ENCODE measurements at regions not wholly inside any gene's neighbourhood (a gene's known extent, or its start where the extent isn't known, plus 50 kb on each side); places are given as distances from the start of the nearest gene placed in this dataset.

DNA sequence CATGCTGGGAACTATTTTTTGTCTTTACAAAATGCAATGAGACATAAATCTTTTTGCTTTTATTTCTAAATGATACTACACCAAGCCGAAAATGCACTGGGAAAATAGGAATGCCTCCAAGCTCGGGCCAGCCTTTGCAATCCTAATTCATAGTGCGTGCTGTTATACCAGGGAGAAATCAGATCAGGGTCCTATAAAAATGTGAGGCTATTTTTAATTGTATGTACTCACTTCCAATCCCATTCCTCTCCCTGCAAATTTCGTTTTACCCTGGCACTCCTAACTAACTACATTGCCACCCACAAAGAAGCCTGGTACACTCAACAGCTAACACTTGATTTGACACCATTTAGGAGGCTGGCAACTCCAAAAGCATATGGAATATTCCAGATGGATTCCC lies 350.6 kb upstream of the ZFP64 start:
- Mint-ChIP-seq H3K9me3 (ENCODE audit: low read depth) (peaks cover 10% of the 10 kb centered on the region), H3K27me3 (ENCODE audit: low read depth) (no peaks in the 10 kb centered on the region), H3K4me3 (ENCODE audit: unreplicated experiment) (no peak overlapping the region), H3K36me3 (ENCODE audit: low read depth) (no peaks in the 10 kb centered on the region), H3K27ac (ENCODE audit: unreplicated experiment) (no peak overlapping the region), H3K4me1 (ENCODE audit: low read depth) (no peaks in the 10 kb centered on the region)
- TF ChIP-seq, protein P1, sequence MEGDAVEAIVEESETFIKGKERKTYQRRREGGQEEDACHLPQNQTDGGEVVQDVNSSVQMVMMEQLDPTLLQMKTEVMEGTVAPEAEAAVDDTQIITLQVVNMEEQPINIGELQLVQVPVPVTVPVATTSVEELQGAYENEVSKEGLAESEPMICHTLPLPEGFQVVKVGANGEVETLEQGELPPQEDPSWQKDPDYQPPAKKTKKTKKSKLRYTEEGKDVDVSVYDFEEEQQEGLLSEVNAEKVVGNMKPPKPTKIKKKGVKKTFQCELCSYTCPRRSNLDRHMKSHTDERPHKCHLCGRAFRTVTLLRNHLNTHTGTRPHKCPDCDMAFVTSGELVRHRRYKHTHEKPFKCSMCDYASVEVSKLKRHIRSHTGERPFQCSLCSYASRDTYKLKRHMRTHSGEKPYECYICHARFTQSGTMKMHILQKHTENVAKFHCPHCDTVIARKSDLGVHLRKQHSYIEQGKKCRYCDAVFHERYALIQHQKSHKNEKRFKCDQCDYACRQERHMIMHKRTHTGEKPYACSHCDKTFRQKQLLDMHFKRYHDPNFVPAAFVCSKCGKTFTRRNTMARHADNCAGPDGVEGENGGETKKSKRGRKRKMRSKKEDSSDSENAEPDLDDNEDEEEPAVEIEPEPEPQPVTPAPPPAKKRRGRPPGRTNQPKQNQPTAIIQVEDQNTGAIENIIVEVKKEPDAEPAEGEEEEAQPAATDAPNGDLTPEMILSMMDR (IDR thresholded peaks at IDR 0.05), result no peak
- no peak for DNase-seq (ENCODE audit: low spot score)

DNA sequence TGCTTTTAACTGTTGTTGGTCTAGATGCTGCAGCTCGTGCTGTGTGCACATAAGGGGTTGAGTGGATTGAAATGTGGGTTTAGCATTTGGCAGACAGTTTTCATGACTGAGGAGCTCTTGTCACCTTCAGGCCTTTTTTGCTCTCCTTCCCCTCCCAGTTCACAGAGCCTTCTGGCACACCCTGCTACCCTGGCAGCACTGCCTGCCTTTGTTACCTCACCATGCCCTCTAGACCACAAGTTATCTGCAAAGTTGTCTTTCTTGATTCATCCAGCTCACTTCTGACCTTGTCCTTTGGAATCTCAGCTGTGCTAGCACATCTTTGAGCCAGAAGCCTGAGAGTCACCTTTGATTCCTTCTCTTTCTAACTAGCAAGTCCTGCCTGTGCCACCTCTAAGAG lies 348.9 kb upstream of the ZFP64 start:
- DNase-seq (ENCODE audit: low spot score), result no peak
- Mint-ChIP-seq H3K4me1 (ENCODE audit: low read depth) (no peaks in the 10 kb centered on the region), H3K27ac (ENCODE audit: unreplicated experiment) (no peak overlapping the region), H3K27me3 (ENCODE audit: low read depth) (no peaks in the 10 kb centered on the region), H3K4me3 (ENCODE audit: unreplicated experiment) (no peak overlapping the region), H3K9me3 (ENCODE audit: low read depth) (peaks cover 4% of the 10 kb centered on the region), H3K36me3 (ENCODE audit: low read depth) (no peaks in the 10 kb centered on the region)
- TF ChIP-seq, protein P1 (IDR thresholded peaks at IDR 0.05), result no peak

DNA sequence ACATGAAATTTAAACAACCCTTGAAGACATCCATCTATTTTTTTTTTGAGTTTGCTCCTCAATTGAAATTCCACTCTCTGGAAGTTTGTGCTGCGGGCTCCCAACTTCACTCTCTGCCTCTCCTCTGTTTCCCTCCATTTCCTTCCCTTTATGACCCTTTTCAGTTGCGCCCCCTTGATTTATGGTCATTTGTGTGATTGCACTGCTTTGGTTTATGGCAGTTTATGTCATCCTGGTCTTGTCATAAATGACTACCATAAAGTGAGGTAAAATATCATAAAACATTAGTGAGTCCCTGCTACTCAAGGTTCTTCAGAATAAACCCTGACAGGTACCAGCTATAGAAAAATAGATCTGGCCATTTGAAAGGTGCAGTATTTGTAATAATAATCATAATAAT lies 348.3 kb upstream of the ZFP64 start:
- H3K36me3 Mint-ChIP-seq (ENCODE audit: low read depth), result no peaks in the 10 kb centered on the region
- H3K9me3 Mint-ChIP-seq (ENCODE audit: low read depth), result peaks cover 4% of the 10 kb centered on the region
- H3K27me3 Mint-ChIP-seq (ENCODE audit: low read depth), result no peaks in the 10 kb centered on the region
- no peak overlapping the region for H3K4me3 Mint-ChIP-seq (ENCODE audit: unreplicated experiment)
- TF ChIP-seq, protein P1 (IDR thresholded peaks at IDR 0.05), result no peak
- H3K27ac Mint-ChIP-seq (ENCODE audit: unreplicated experiment), result no peak overlapping the region
- DNase-seq (ENCODE audit: low spot score), result no peak
- no peaks in the 10 kb centered on the region for H3K4me1 Mint-ChIP-seq (ENCODE audit: low read depth)

DNA sequence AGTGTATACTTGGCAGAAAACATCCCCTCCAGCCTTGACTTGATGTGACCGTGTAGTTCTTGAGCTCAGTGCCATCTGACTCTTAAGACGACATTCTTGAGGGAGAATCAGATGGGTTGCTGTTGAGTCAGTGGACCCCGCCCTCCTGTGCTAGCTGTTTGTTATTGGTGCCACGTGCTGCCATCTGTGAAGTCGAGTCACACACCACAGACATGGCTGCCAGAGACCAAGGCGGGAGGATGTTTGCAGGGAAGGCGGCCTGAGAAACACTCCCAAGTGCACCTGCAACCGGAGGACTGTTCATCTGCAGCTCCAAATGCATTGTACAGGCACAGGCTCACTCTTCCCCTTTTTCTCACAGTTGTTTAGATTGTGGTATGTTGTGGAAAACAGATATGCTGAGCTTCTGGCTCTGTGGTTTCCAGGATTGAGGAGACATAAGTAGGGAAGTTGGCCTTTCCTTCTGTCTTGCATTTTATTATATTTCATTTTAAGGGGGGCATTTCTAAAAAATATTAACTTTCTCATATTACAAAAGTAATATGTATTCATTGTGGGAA lies 345.3 kb upstream of the ZFP64 start:
- Mint-ChIP-seq H3K9me3 (ENCODE audit: low read depth) (peaks cover 4% of the 10 kb centered on the region), H3K4me1 (ENCODE audit: low read depth) (no peaks in the 10 kb centered on the region), H3K4me3 (ENCODE audit: unreplicated experiment) (no peak overlapping the region), H3K27me3 (ENCODE audit: low read depth) (no peaks in the 10 kb centered on the region), H3K36me3 (ENCODE audit: low read depth) (no peaks in the 10 kb centered on the region), H3K27ac (ENCODE audit: unreplicated experiment) (no peak overlapping the region)
- TF ChIP-seq, protein P1 (IDR thresholded peaks at IDR 0.05), result no peak
- DNase-seq (ENCODE audit: low spot score), result no peak

DNA sequence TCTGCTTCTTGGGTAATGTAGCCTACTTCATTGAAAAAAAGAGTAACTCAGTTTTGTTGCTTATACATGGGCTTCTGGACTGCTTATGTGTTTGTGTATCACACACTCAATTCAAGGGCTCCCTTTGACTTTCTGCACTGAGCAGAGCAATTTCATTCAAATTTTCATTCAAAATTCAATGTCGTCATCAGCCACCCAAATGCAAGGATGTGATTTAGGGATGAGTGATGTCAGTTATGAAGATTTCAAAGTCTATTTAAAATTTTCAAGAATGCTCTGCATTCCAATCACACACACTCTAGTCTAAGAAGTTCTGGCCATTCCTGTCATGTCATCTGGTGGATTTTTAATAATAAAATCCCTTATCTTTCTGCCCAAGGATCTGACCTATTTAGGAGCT lies 344.5 kb upstream of the ZFP64 start:
- H3K36me3 Mint-ChIP-seq (ENCODE audit: low read depth), result no peaks in the 10 kb centered on the region
- no peak overlapping the region for H3K4me3 Mint-ChIP-seq (ENCODE audit: unreplicated experiment)
- H3K27me3 Mint-ChIP-seq (ENCODE audit: low read depth), result no peaks in the 10 kb centered on the region
- peaks cover 7% of the 10 kb centered on the region for H3K9me3 Mint-ChIP-seq (ENCODE audit: low read depth)
- TF ChIP-seq, protein P1 (IDR thresholded peaks at IDR 0.05), result no peak
- no peaks in the 10 kb centered on the region for H3K4me1 Mint-ChIP-seq (ENCODE audit: low read depth)
- DNase-seq (ENCODE audit: low spot score), result no peak
- no peak overlapping the region for H3K27ac Mint-ChIP-seq (ENCODE audit: unreplicated experiment)
